Muscle layer of duodenum (tissue), 2 donors: ENCODE measurements at regions not wholly inside any gene's neighbourhood (a gene's known extent, or its start where the extent isn't known, plus 50 kb on each side); places are given as distances from the start of the nearest gene placed in this dataset.

Source experiments
- H3K27ac ChIP-seq: one replicate; pipeline ENCODE4 v1.7.0; 2013; ENCODE audit warnings: mild to moderate bottlenecking, low read length
- H3K27me3 ChIP-seq: one replicate; pipeline ENCODE4 v1.7.0; 2013; ENCODE audit warnings: low read depth, mild to moderate bottlenecking, control low read depth, low read length
- H3K36me3 ChIP-seq, 2 donors: one replicate each; pipeline ENCODE4 v1.7.0; 2013; ENCODE audit warnings: low read length in 2 of 2, control low read depth in 1 of 2, mild to moderate bottlenecking in 1 of 2; ENCODE audit not compliant: insufficient read depth in 2 of 2, control insufficient read depth in 1 of 2
- H3K4me1 ChIP-seq, 2 donors: one replicate each; pipeline ENCODE4 v1.7.0; 2013; ENCODE audit warnings: low read length in 2 of 2, mild to moderate bottlenecking in 2 of 2, control low read depth in 1 of 2, moderate library complexity in 1 of 2; ENCODE audit not compliant: insufficient read depth in 2 of 2, control insufficient read depth in 1 of 2
- H3K4me3 ChIP-seq, 2 donors: one replicate each; pipeline ENCODE4 v1.7.0; 2013; ENCODE audit warnings: low read length in 2 of 2, low read depth in 1 of 2, mild to moderate bottlenecking in 1 of 2
- H3K9me3 ChIP-seq, 2 donors: one replicate each; pipeline ENCODE4 v1.7.0; 2013; ENCODE audit warnings: low read length in 2 of 2, control low read depth in 1 of 2, mild to moderate bottlenecking in 1 of 2; ENCODE audit not compliant: control insufficient read depth in 1 of 2
- donor health status: healthy.

DNA sequence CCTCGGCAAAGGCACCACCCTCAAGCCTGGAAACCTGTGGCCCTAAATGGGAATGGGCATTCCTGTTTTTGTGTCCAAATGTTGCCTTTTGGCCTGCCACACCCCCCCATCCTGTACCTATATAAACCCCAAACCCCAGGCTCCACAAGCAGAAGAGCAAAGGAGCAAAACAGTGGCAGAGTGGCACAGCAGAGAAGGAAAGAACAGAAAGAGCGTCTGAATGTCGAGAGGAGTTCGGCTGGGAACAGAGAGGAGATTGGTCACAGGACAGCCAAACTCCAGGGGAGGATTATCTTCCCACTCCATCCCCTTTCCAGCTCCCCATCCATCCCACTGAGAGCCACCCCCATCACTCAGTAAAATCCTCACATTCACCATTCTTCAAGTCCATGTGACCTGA is 58.0 kb upstream of the PREP start:
- Histone ChIP-seq H3K9me3 (peaks cover 3 to 7% of the 10 kb centered on the region in 2 donors), H3K36me3 (no peaks in the 10 kb centered on the region), H3K27me3 (no peaks in the 10 kb centered on the region), H3K4me3 (no peak overlapping the region), H3K4me1 (no peaks in the 10 kb centered on the region), H3K27ac (no peak overlapping the region)

DNA sequence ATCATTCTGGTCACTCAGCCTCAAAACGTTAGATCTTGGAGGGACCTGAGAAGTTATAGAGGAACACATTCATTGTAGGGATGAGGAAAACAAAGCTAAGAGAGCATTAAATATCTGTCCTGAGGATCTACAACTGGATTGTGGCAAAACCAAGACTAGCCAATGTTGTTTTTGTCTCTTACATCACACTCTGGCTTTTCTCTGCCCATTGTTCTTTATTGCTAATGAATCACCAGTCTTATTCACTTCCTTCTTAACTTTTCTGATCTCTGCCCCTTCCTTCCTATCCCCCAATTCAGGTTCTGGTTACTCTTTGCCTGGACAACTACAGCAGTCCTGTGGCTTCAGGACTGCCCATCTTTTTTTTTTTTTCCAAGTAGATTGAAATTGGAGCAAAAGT is 57.0 kb upstream of the PREP start:
- Histone ChIP-seq H3K27me3 (no peaks in the 10 kb centered on the region), H3K4me3 (no peak overlapping the region), H3K9me3 (peaks cover 0 to 6% of the 10 kb centered on the region in 2 donors), H3K36me3 (no peaks in the 10 kb centered on the region), H3K4me1 (no peaks in the 10 kb centered on the region), H3K27ac (no peak overlapping the region)

DNA sequence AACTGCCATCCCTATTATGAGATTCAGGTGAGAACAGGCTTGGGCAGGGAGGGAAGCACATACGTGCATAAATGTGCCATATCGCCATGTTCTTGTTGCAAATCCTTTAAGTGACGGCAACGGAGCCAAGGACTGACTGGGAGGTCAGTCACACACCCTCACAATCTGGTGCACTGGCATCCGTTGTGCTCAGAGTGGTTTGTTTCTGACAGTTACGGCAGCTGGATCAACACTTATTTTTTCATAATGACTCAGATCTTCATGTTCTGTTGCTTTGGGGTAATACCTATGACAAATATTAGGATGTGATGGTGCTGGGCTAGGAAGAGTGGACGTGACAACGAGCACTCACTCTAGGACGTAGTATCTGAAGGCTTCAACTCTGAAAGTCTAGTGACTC is 56.2 kb upstream of the PREP start:
- H3K4me3 ChIP-seq: no peak overlapping the region
- no peaks in the 10 kb centered on the region for H3K4me1 ChIP-seq
- no peaks in the 10 kb centered on the region for H3K27me3 ChIP-seq
- peaks cover 0 to 6% of the 10 kb centered on the region in 2 donors for H3K9me3 ChIP-seq
- no peak overlapping the region for H3K27ac ChIP-seq
- H3K36me3 ChIP-seq: no peaks in the 10 kb centered on the region

DNA sequence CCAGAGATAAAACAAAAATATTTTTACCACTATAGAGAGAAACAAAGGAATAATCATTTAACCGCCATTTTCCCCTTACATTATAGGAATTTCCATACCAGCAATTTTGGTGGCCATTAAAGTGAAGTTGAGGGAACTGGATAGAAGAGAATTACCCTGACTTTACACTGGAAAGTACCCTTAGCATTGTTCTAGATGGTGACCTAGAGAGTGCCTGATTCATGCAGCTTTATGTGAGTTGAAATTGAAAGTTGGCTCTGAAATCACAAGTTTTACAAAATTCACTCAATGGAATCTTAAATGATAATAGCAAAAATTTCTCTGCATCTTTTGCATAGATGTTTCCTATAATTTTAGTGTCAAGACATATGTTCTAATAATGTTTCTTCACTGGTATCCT is 55.7 kb upstream of the PREP start:
- Histone ChIP-seq H3K4me3 (no peak overlapping the region), H3K4me1 (no peaks in the 10 kb centered on the region), H3K9me3 (peaks cover 0 to 6% of the 10 kb centered on the region in 2 donors), H3K36me3 (no peaks in the 10 kb centered on the region), H3K27ac (no peak overlapping the region), H3K27me3 (no peaks in the 10 kb centered on the region)

DNA sequence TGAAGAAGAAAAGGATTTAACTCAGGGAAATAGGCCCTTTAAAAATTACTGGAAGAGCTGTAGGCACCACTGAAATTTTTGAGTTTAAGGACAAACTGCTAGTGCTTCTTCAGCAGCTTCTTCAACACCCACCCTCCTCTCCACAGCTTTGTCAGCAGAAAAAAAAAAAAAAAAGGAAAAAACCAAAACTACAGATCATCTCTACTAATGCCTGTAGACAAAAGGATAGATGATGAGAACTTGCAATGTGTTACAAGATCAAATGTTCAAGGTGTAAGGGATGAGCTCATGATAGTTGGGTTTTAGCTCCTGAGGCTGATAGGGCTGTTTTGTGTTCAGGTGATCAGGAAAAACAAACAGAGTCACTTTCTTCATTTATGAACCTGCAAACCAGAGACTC is 55.2 kb upstream of the PREP start:
- peaks cover 0 to 6% of the 10 kb centered on the region in 2 donors for H3K9me3 ChIP-seq
- H3K36me3 ChIP-seq: no peaks in the 10 kb centered on the region
- no peaks in the 10 kb centered on the region for H3K4me1 ChIP-seq
- H3K27ac ChIP-seq: no peak overlapping the region
- no peak overlapping the region for H3K4me3 ChIP-seq
- H3K27me3 ChIP-seq: no peaks in the 10 kb centered on the region

DNA sequence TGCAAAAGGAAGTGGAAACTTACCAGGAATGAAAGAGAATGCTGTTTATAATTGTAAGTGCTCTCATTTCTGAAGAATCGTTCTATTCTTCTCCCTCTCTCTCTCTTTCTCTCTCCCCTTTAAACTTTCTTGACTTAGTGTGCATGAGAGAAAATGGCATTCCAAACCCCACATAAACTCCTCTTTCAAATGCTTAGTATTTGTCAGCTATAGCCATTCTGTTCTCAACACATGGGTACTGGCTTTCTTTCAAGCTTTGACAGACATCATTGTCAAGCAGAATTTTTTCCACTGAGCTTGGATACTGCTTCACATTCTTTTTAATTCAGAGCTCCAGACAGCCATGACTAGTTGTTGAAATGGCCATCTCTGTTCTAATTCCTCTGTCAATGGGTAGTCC is 51.1 kb upstream of the PREP start:
- H3K27ac ChIP-seq: peak overlapping the region; percentile 10
- H3K36me3 ChIP-seq: no peaks in the 10 kb centered on the region
- H3K27me3 ChIP-seq: no peaks in the 10 kb centered on the region
- H3K4me3 ChIP-seq: no peak overlapping the region
- no peaks in the 10 kb centered on the region for H3K9me3 ChIP-seq
- no peaks in the 10 kb centered on the region for H3K4me1 ChIP-seq

DNA sequence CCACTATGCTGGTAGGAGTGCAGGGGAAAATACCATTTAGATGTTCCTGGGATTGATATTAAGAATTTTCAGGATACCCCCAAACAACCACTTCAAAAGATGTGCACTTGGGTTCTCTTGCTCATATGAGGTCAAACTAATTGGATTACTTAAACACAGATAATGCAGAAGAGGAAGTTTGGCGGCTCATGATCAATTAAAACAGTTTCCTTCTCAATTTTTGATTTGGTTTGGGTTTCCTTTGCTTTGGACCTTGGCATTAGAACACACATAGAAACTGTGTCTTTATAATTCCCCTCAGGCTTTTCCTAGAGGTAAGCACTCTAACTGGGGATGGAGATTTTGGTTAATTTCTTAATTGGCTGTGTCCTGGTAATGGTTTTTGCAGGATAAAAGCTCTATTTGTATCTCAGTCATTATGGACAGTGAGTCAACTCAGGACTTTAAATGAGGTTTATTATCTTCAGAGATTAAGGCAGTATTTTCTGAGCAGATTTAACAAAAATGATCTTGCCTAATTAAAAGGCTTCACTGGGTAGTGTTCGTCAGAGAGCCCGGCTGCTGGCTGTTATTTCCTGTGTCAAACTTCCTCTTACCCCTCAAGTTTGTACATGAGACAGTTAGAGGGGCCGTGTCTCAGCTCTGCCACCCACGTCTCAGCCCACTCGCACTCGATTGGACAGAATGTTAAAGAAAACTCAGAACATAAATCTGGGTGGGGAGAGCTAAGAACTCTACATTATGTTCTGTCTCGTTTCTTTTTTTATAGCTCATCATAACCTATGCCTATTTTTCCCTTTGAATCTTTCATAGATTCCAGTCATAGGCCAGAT is 50.3 kb upstream of the PREP start:
- Histone ChIP-seq H3K4me3 (no peak overlapping the region), H3K27ac (peak overlapping the region; percentile 10), H3K9me3 (no peaks in the 10 kb centered on the region), H3K36me3 (no peaks in the 10 kb centered on the region), H3K27me3 (no peaks in the 10 kb centered on the region), H3K4me1 (no peaks in the 10 kb centered on the region)
